ENCODE measurements at regions not wholly inside any gene's neighbourhood (a gene's known extent, or its start where the extent isn't known, plus 50 kb on each side); places are given as distances from the start of the nearest gene placed in this dataset.

DNA sequence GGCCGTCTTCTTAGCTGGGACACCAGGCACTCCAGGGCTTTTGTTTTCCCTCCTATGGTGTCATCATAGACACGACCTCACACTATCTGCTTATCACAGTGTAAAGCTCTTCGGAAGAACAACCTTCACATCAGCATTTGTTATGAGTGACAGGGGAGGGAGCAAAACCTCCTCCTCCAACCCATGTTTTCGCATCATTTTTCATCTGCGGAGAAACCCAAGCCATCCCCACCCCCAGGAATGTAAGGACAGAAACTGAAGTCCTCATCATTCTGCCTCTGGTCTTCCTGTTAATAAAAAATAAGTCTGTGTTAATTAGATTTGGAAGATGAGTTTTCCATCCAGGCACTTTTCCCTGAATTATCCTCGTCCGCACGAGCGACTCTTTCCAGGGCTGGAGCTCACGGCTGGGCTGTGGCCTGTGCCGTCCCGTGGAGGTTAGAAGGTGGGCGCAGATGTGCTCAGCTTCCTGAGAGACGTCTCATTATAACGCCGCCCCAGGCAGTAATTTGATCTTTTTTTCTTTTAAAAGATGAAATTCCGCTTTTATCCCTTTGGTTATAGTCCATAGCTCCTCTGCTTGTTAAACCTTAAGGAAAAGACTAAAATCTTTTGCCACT, 101.6 kb upstream of the TMEM18 start:
- WGBS (ENCODE audit: extremely low coverage, insufficient read length, low lambda C conversion rate) = no CpG with 5 or more reads among the region's 17 CpGs
- H3K23me2 ChIP-seq (ENCODE audit: insufficient read length, low read depth, low read length, poor library complexity, severe bottlenecking) = no peaks in the 10 kb centered on the region
- H2BK120ac ChIP-seq (ENCODE audit: low read depth, low read length, poor library complexity, severe bottlenecking) = no peak overlapping the region
- peaks cover 3% of the 10 kb centered on the region for H3K27me3 Mint-ChIP-seq (ENCODE audit: low read depth)
- no peaks in the 10 kb centered on the region for H3K79me1 ChIP-seq (ENCODE audit: insufficient read depth, low read depth, low read length, poor library complexity, severe bottlenecking)
- peaks cover 42 to 47% of the 10 kb centered on the region in 2 experiments for H3K4me1 Mint-ChIP-seq
- no peak overlapping the region for H2BK12ac ChIP-seq (ENCODE audit: insufficient read length, low read depth, low read length)
- H2BK20ac ChIP-seq (ENCODE audit: low read depth, low read length, poor library complexity, severe bottlenecking) = no peak overlapping the region
- H3K18ac ChIP-seq (ENCODE audit: insufficient read length, low read depth, low read length) = no peak overlapping the region
- H3K56ac ChIP-seq (ENCODE audit: insufficient read length, low read depth, low read length) = no peak overlapping the region
- H3T11ph ChIP-seq (ENCODE audit: low read length) = no peak overlapping the region
- peaks cover 4 to 7% of the 10 kb centered on the region in 2 experiments; a peak in 3 of 5 replicates for H3K9me3 Mint-ChIP-seq
- H3K23ac ChIP-seq (ENCODE audit: insufficient read length, low read depth, low read length) = no peak overlapping the region
- no peak overlapping the region for H4K8ac ChIP-seq (replicated peaks; ENCODE audit: insufficient read length, low read depth, low read length)
- H4K91ac ChIP-seq (ENCODE audit: insufficient read length, low read depth, low read length) = no peak overlapping the region
- H3K4me2 ChIP-seq (ENCODE audit: insufficient read depth, insufficient read length, low read length) = no peak overlapping the region
- no peak overlapping the region for H2BK15ac ChIP-seq (ENCODE audit: low read depth, low read length)
- TF ChIP-seq, protein P1, sequence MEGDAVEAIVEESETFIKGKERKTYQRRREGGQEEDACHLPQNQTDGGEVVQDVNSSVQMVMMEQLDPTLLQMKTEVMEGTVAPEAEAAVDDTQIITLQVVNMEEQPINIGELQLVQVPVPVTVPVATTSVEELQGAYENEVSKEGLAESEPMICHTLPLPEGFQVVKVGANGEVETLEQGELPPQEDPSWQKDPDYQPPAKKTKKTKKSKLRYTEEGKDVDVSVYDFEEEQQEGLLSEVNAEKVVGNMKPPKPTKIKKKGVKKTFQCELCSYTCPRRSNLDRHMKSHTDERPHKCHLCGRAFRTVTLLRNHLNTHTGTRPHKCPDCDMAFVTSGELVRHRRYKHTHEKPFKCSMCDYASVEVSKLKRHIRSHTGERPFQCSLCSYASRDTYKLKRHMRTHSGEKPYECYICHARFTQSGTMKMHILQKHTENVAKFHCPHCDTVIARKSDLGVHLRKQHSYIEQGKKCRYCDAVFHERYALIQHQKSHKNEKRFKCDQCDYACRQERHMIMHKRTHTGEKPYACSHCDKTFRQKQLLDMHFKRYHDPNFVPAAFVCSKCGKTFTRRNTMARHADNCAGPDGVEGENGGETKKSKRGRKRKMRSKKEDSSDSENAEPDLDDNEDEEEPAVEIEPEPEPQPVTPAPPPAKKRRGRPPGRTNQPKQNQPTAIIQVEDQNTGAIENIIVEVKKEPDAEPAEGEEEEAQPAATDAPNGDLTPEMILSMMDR (conservative IDR thresholded peaks at IDR 0.05) = no peak
- H3K9ac ChIP-seq (ENCODE audit: extremely low read depth, insufficient read length, low read length) = no peak overlapping the region
- peaks cover 6% of the 10 kb centered on the region; the same call in 1 of the 2 replicates for H3K4me1 ChIP-seq (ENCODE audit: insufficient read depth, low read length)
- peaks cover 0 to 3% (median 0%) of the 10 kb centered on the region in 3 experiments; a peak in 3 of 7 replicates for H3K36me3 Mint-ChIP-seq (ENCODE audit: insufficient read depth in 1 of 3, low read depth in 3 of 3)
- no peaks in the 10 kb centered on the region for H4K20me1 ChIP-seq (ENCODE audit: control insufficient read depth, insufficient read depth, insufficient read length)
- H3K14ac ChIP-seq (ENCODE audit: insufficient read depth, low read length) = no peak overlapping the region
- H2BK5ac ChIP-seq (ENCODE audit: insufficient read length, low read length) = no peak overlapping the region
- no peak overlapping the region for H3K27ac ChIP-seq (ENCODE audit: insufficient read length, low read depth, low read length)
- no peak for DNase-seq
- H3K9me3 ChIP-seq (ENCODE audit: control insufficient read depth, low read depth, low read length) = no peaks in the 10 kb centered on the region
- H3K4ac ChIP-seq (ENCODE audit: low read depth, low read length) = no peak overlapping the region
- H3K27ac Mint-ChIP-seq = no peak overlapping the region; a peak in 1 of 7 replicates
- no peaks in the 10 kb centered on the region for H3K79me2 ChIP-seq (ENCODE audit: insufficient read depth, low read length)
- H3K27me3 ChIP-seq (ENCODE audit: insufficient read depth, low read length) = no peaks in the 10 kb centered on the region
- no peak overlapping the region for H3K4me3 Mint-ChIP-seq
- no peak overlapping the region for H2AK5ac ChIP-seq (ENCODE audit: insufficient read length, low read length)
- no peak overlapping the region for H2AFZ ChIP-seq (ENCODE audit: low read length)
- no peak overlapping the region for H4K5ac ChIP-seq (ENCODE audit: insufficient read length, low read depth, low read length)

Data from H9 (cell line).